ENCODE measurements at regions not wholly inside any gene's neighbourhood (a gene's known extent, or its start where the extent isn't known, plus 50 kb on each side); places are given as distances from the start of the nearest gene placed in this dataset.

DNA sequence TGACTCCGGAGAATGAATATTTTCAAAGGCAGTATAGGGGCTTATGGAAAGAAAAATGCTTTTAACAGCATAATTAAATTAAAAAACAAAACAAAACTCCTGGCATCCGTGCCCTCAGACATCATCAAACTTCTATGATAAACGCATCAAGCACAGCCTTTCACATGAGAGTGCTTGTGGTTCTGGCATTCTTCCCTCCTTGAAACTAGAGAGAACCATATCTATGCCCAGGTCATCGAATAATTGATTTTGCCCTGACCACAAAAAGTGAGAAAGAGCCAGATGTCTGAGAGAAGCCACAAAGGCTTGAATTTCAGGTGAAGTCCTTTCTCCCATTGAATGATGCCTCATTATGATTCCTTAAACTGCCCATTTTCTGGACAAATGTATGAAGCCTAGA is 286.8 kb downstream of the CBLL2 start:
- FAIRE-seq, result no peak
- H3K27ac ChIP-seq (ENCODE audit: control insufficient read depth, insufficient read depth), result no peak overlapping the region
- ChIA-PET CTCF (no interaction called here), RAD21 (ENCODE audit: unreplicated experiment) (no interaction called here), POLR2A (no interaction called here), SMC1A (ENCODE audit: uncharacterized antibody, unreplicated experiment) (no interaction called here)
- H4K20me1 ChIP-seq (ENCODE audit: control insufficient read depth, insufficient read depth), result no peaks in the 10 kb centered on the region
- DNase-seq (ENCODE audit: low read depth, low spot score), result no peak
- no peaks in the 10 kb centered on the region for H3K4me1 ChIP-seq (ENCODE audit: control insufficient read depth, insufficient read depth, low read length)
- no peaks in the 10 kb centered on the region for H3K9me3 ChIP-seq (replicated peaks; ENCODE audit: control insufficient read depth, insufficient read depth, low read length)
- H3K4me3 ChIP-seq, result no peak overlapping the region
- no peaks in the 10 kb centered on the region for H3K36me3 ChIP-seq (ENCODE audit: control insufficient read depth in 2 of 2, insufficient read depth in 2 of 2, low read length in 1 of 2)
- WGBS (ENCODE audit: insufficient coverage, insufficient replicate concordance, low lambda C conversion rate, missing lambda C conversion rate), result 6% methylated on average over 4 of the region's 4 CpGs
- no peak overlapping the region for H2AFZ ChIP-seq (ENCODE audit: control insufficient read depth, low read depth, low read length)
- TF ChIP-seq TCF7 (IDR thresholded peaks at IDR 0.05; ENCODE audit: borderline replicate concordance) (no peak), STAT1 (conservative IDR thresholded peaks at IDR 0.05) (no peak), MEF2A (IDR thresholded peaks at IDR 0.05; ENCODE audit: insufficient read depth, low read depth, low read length) (no peak), SRF (IDR thresholded peaks at IDR 0.05; ENCODE audit: low read depth in 2 of 2, low read length in 2 of 2) (no peak), NR2F1 (conservative IDR thresholded peaks at IDR 0.05) (no peak), CHD1 (IDR thresholded peaks at IDR 0.05; ENCODE audit: low read depth, low read length) (no peak)
- TF ChIP-seq, protein P1, sequence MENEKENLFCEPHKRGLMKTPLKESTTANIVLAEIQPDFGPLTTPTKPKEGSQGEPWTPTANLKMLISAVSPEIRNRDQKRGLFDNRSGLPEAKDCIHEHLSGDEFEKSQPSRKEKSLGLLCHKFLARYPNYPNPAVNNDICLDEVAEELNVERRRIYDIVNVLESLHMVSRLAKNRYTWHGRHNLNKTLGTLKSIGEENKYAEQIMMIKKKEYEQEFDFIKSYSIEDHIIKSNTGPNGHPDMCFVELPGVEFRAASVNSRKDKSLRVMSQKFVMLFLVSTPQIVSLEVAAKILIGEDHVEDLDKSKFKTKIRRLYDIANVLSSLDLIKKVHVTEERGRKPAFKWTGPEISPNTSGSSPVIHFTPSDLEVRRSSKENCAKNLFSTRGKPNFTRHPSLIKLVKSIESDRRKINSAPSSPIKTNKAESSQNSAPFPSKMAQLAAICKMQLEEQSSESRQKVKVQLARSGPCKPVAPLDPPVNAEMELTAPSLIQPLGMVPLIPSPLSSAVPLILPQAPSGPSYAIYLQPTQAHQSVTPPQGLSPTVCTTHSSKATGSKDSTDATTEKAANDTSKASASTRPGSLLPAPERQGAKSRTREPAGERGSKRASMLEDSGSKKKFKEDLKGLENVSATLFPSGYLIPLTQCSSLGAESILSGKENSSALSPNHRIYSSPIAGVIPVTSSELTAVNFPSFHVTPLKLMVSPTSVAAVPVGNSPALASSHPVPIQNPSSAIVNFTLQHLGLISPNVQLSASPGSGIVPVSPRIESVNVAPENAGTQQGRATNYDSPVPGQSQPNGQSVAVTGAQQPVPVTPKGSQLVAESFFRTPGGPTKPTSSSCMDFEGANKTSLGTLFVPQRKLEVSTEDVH (IDR thresholded peaks at IDR 0.05; ENCODE audit: low read depth, partially characterized antibody), result no peak
- TF ChIP-seq, protein P2, sequence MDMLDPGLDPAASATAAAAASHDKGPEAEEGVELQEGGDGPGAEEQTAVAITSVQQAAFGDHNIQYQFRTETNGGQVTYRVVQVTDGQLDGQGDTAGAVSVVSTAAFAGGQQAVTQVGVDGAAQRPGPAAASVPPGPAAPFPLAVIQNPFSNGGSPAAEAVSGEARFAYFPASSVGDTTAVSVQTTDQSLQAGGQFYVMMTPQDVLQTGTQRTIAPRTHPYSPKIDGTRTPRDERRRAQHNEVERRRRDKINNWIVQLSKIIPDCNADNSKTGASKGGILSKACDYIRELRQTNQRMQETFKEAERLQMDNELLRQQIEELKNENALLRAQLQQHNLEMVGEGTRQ (IDR thresholded peaks at IDR 0.05; ENCODE audit: borderline replicate concordance, low read depth, low read length), result no peak
- no peak overlapping the region for H3K4me2 ChIP-seq (ENCODE audit: control insufficient read depth, insufficient read depth)
- no peaks in the 10 kb centered on the region for H3K27me3 ChIP-seq (replicated peaks in 1 of 2; ENCODE audit: control insufficient read depth in 2 of 2, insufficient read depth in 2 of 2, low read length in 1 of 2)
- no TSS peak for BruUV-seq (replicated peaks)
- intact Hi-C loops (cut with micrococcal nuclease; ENCODE audit: unreplicated experiment) (no loop called here), in situ Hi-C loops (cut with MboI) (no loop called here)
- H3K79me2 ChIP-seq (ENCODE audit: control insufficient read depth, insufficient read depth, low read length), result no peaks in the 10 kb centered on the region
- no peak overlapping the region for H3K9ac ChIP-seq (ENCODE audit: control insufficient read depth, insufficient read depth, low read length)
- ATAC-seq, result no peak
